ENCODE measurements at regions not wholly inside any gene's neighbourhood (a gene's known extent, or its start where the extent isn't known, plus 50 kb on each side); places are given as distances from the start of the nearest gene placed in this dataset.

- no peak for DNase-seq (ENCODE audit: low read depth in 2 of 2)
Measured at GRCh38 chr22:48182846-48183805, 1420.7 kb downstream of the TBC1D22A start.

- DNase-seq (ENCODE audit: low read depth in 2 of 2): no peak
Measured at GRCh38 chr22:48182031-48182430, 1419.6 kb downstream of the TBC1D22A start.

GRCh38 chr22:48181263-48181955 is 1419.0 kb downstream of the TBC1D22A start:
- DNase-seq (ENCODE audit: low read depth in 2 of 2): no peak

DNA sequence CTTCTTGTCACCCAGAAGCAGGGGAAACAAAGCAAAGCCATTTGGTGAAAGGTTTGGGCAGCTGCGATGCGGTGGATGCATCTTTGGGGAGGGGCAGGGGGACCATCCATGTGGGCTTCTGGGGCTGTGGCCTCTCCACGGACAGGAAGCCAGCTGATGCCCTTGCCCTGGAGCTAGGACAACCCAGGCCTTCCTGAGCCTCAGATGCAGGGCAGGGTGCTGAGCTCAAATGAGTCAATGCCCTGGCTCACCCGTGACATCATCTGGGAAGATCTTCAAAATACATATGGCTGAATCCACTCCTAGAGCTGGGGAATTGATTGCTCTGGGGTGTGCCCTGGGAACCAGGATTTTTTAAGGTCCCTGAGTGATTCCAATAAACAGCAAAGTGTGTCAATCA is 1418.2 kb downstream of the TBC1D22A start:
- no peak for DNase-seq (ENCODE audit: low read depth in 2 of 2)

- no peak for DNase-seq (ENCODE audit: low read depth in 2 of 2)
Measured at GRCh38 chr22:48179571-48180546, 1417.4 kb downstream of the TBC1D22A start.

DNA sequence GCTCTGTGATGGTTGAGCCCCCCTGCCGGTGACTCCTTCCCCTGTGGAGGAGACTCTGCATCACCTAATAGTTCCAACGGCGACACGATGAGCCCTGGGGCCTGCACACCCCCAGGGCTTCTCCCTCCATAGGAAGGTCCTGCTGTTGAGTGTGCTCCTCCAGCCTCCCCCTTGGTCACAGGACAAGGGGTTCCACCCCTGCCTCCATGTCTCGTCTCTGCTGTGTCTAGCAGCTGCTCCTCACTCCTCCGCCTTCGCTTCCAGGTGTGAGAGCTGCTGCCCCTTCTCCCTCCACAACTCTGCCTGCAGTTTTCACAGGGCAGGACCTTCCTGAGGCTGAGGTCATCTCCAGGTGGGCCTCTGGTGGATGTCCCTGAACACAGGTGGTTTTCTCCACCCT is 1416.1 kb downstream of the TBC1D22A start:
- DNase-seq (ENCODE audit: low read depth in 2 of 2): no peak

DNA sequence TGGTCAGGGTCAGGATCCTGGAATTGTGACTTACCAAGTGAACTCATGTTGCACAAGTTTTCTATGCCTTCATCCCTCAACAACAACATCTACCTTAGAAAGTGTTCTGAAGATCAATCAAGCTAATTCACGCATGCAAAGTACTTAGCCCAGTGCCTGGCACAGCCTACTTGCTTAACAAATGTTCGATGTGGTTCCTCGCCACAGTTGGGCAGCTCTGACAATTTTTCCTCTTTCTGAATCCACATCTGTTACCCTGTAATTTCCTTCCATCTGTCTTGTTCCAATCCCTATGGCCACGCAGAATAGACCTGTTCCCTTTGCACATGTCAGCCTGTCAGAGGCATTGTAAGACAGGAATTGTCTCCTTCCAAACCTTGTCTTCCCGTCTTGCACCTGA is 1415.2 kb downstream of the TBC1D22A start:
- DNase-seq (ENCODE audit: low read depth in 2 of 2): no peak

DNA sequence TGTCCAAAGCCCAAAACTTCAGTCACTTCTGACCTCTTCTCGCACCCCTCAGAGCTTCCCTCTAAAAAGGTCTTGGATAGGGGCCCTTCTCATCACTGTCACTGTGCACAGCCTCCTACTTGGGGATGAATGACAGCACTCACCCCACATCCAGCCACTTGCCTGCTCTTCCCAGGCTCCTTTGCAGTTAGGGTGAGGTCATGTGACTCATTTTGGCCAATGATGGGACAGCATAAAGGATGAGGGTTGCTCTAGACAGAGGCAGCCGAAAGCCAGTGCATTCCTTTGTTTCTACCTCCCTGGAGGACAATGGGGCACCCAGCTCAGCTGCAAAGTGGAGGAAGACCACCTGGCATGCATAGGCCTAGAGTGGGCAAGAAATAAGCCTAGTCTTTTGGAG is 1413.3 kb downstream of the TBC1D22A start:
- no peak for DNase-seq (ENCODE audit: low read depth in 2 of 2)

GRCh38 chr22:48173773-48174160 is 1411.3 kb downstream of the TBC1D22A start:
- DNase-seq (ENCODE audit: low read depth in 2 of 2): no peak

DNA sequence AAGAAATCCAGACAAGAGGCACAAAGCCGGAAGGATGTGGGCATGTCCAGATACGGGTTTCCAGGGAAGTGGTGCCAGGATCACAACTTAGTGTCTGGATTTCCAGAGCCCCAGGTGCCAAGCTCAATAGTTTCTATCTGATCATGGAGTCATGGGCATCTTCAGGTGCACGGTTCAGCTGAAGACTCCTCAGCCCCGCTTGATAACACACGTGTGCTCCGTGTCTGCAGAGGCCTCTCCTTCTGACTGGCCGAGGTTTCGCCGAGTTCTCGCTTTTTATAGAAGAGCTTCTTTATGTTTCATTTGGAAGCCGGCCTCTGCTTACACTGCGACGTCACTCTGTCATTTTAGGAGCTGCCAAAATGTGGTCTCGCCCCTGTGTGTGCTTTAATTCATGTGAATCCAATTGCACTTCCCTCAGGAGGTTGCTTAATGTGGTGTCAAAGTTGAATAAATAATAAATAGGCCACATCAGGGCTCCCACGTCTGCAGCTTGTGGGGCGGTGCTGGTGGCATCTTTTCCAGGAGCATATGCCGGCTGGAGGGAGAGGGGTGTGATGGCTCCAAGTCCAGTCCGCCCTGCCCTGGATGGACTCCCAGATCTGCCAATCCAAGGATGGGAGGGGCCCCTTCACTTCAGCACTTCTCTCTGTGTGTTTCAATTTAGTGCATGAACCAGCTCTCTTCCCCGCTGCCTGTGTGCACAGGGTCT is 1410.8 kb downstream of the TBC1D22A start:
- no peak for DNase-seq (ENCODE audit: low read depth in 2 of 2)

- DNase-seq (ENCODE audit: low read depth in 2 of 2): no peak
Measured at GRCh38 chr22:48171271-48171691, 1408.8 kb downstream of the TBC1D22A start.

GRCh38 chr22:48169227-48169626 is 1406.8 kb downstream of the TBC1D22A start:
- DNase-seq (ENCODE audit: low read depth in 2 of 2): no peak

- no peak for DNase-seq (ENCODE audit: low read depth in 2 of 2)
Measured at GRCh38 chr22:48167238-48167637, 1404.8 kb downstream of the TBC1D22A start.

DNA sequence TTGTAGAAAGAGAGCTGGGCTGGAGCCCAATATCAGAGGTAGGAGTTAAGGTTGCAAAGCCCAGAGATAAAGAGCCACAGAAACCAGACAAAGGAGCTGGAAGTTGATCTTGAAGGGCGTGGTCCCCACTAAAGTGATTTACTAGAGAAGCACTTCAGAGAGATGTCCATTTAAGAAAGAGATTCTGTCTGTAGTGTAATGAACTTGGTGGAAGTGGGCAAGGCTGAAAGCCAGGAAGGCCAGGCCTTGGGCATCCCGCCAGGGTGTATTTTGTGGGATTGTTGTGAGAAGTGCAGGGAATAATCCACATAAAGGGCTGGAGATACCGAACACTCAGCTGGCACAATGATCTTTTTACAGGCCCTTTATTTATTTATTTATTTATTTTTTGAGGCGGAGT is 1398.8 kb downstream of the TBC1D22A start:
- DNase-seq (ENCODE audit: low read depth in 2 of 2): no peak

DNA sequence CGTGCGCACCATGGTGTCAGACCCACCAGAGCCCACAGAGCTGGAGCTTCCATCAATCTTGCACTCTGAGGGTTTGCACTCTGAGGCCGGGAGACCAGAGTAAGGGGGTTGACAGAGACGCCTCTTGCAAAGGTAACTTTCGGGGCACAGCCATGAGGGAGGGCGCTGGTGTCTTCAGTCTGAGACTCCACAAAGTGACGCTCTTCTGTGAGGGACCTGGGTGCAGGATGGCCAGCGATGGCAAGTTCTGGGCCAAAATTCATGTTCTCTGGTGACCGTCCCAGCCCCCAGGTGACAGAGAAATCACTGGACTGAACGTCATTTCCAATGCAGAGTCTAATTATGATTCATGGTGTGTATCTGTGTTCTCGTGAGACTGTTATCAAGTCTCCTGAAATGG is 1395.2 kb downstream of the TBC1D22A start:
- DNase-seq (ENCODE audit: low read depth in 2 of 2): no peak

GRCh38 chr22:48156603-48157355 is 1394.3 kb downstream of the TBC1D22A start:
- DNase-seq (ENCODE audit: low read depth in 2 of 2): no peak

DNA sequence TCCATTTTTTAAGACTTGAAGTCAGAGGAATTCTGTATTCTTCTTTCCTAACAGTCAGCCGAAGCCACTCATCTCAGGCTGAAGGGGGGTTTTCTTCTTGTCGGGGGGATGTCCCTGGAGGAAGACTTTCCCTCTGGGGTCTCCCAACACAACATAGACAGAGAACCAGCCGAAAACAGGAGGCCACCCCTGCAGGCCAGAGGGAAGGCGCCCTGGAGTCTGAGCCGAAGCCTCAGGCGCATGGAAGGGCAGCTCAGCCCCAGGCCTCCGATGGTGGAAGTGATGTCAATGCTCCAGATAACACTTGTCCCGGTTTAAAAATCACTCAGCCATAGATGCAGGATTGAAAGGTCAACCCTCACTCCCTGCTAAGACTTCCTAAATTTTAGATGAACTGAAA is 1393.0 kb downstream of the TBC1D22A start:
- no peak for DNase-seq (ENCODE audit: low read depth in 2 of 2)

GRCh38 chr22:48154943-48155240 is 1392.4 kb downstream of the TBC1D22A start:
- DNase-seq (ENCODE audit: low read depth in 2 of 2): no peak

DNA sequence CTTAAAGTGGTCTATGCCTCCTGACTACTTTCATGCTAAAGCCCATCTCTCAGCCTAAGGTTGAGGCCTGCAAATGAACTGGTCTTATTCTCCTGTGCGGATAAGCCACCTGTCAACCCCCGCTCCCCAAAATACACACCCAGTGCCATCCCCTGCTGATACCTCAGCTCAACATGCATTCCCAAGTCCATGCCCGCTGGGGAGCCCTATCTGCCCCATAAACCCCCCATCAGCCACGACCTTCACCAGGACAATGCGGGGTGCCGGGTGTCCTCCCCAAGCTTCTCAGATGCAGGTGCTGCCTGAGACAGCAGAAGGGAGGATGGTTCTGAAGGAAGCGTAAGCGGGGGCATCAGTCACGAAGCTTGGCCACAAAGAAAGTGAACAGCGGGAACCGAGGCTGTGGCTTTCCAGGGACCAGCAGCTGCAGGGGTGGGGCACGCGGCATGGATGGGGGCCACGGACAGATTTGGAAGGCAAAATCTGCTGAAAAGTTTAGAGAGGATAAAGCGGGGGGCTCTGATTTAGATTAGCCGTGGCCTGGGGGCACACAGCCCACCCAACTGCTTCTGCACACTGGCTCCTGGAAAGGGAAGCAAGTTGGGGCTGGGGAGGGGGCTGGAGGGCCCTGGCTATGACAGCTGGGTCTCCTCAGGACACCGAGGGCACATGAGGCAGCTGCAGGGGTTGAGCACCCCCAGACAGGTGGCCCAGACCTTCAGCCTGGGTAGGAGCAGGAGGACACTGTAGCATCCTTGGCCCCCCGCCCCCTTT is 1391.9 kb downstream of the TBC1D22A start:
- DNase-seq (ENCODE audit: low read depth in 2 of 2): no peak

GRCh38 chr22:48153726-48154125 is 1391.3 kb downstream of the TBC1D22A start:
- no peak for DNase-seq (ENCODE audit: low read depth in 2 of 2)

Measured in dermis microvascular lymphatic vessel endothelial cell (primary cell).